DOHH2 (cell line): ENCODE measurements at regions not wholly inside any gene's neighbourhood (a gene's known extent, or its start where the extent isn't known, plus 50 kb on each side); places are given as distances from the start of the nearest gene placed in this dataset.

ENCODE experiments used
- H3F3A ChIP-seq: fragments of 200-600 bp; sonication (generic), shearing (Covaris generic); 2 replicates; pipeline ENCODE4 v1.6.0; 2016; ENCODE audit warnings: antibody characterized with exemption, mild to moderate bottlenecking; ENCODE audit not compliant: control insufficient read depth, insufficient read depth
- H3K27ac ChIP-seq: fragments of 200-600 bp; sonication (generic); 2 replicates; pipeline ENCODE4 v1.5.1; 2014; ENCODE audit warnings: low read depth, mild to moderate bottlenecking, low read length, moderate library complexity
- H3K27me3 ChIP-seq: fragments of 200-600 bp; sonication (generic); 2 replicates; pipeline ENCODE4 v1.6.1; 2014; ENCODE audit warnings: mild to moderate bottlenecking, low read length, mixed read lengths; ENCODE audit not compliant: control insufficient read depth
- H3K36me3 ChIP-seq: fragments of 200-600 bp; sonication (generic); 2 replicates; pipeline ENCODE4 v1.6.1; 2014; ENCODE audit warnings: mild to moderate bottlenecking, low read length, moderate library complexity, mixed read lengths; ENCODE audit not compliant: control insufficient read depth
- H3K4me1 ChIP-seq: fragments of 200-600 bp; sonication (generic); 2 replicates; pipeline ENCODE4 v1.6.1; 2014; ENCODE audit warnings: mild to moderate bottlenecking, low read length, mixed read lengths; ENCODE audit not compliant: control insufficient read depth
- H3K4me2 ChIP-seq: fragments of 200-600 bp; sonication (generic); 2 replicates; pipeline ENCODE4 v1.6.0; 2014; ENCODE audit warnings: mild to moderate bottlenecking, low read length, moderate library complexity
- H3K4me3 ChIP-seq: fragments of 200-600 bp; sonication (generic); 2 replicates; pipeline ENCODE4 v1.5.1; 2014; ENCODE audit warnings: mild to moderate bottlenecking, low read length, mixed read lengths
- H3K79me2 ChIP-seq: fragments of 200-600 bp; sonication (generic); 2 replicates; pipeline ENCODE4 v1.6.1; 2014; ENCODE audit warnings: mild to moderate bottlenecking, low read length, mixed read lengths; ENCODE audit not compliant: control insufficient read depth
- H3K9me2 ChIP-seq: fragments of 200-600 bp; sonication (generic); replicated peaks from 2 replicates; pipeline ENCODE4 v1.6.1; 2014; ENCODE audit warnings: mild to moderate bottlenecking, low read length, mixed read lengths; ENCODE audit not compliant: control insufficient read depth
- H3K9me3 ChIP-seq: fragments of 200-600 bp; sonication (generic); 2 replicates; pipeline ENCODE4 v1.6.1; 2014; ENCODE audit warnings: antibody characterized with exemption, low read length, mixed read lengths; ENCODE audit not compliant: control insufficient read depth, insufficient read depth
- H4K20me1 ChIP-seq: fragments of 200-600 bp; sonication (generic); 2 replicates; pipeline ENCODE4 v1.6.0; 2014; ENCODE audit warnings: low read depth, mild to moderate bottlenecking, antibody characterized with exemption, low read length, moderate library complexity; ENCODE audit not compliant: control insufficient read depth, insufficient read depth
- CTCF ChIP-seq: fragments of 200-600 bp; sonication (generic); IDR thresholded peaks from one replicate; pipeline ENCODE4 v1.5.1; 2014; ENCODE audit warnings: antibody characterized with exemption, mild to moderate bottlenecking, low read depth, low read length; ENCODE audit not compliant: poor library complexity, severe bottlenecking
- EZH2phosphoT487 ChIP-seq: fragments of 200-600 bp; sonication (generic); IDR thresholded peaks from 2 replicates; pipeline ENCODE4 v1.6.1; 2017; ENCODE audit warnings: borderline replicate concordance, mild to moderate bottlenecking, antibody characterized with exemption, low read length, moderate library complexity, mixed read lengths

- H3K27me3 ChIP-seq = peaks cover 30% of the 10 kb centered on the region
- no peaks in the 10 kb centered on the region for H3K4me1 ChIP-seq
- H3K9me3 ChIP-seq = no peaks in the 10 kb centered on the region
- no peaks in the 10 kb centered on the region for H3F3A ChIP-seq
- no peaks in the 10 kb centered on the region for H3K79me2 ChIP-seq
- H3K4me2 ChIP-seq = no peak overlapping the region
- no peak overlapping the region for H3K4me3 ChIP-seq
- no peaks in the 10 kb centered on the region for H4K20me1 ChIP-seq
- no peak overlapping the region for H3K27ac ChIP-seq
- TF ChIP-seq CTCF (no peak), EZH2phosphoT487 (no peak)
- H3K36me3 ChIP-seq = no peaks in the 10 kb centered on the region
- no peaks in the 10 kb centered on the region for H3K9me2 ChIP-seq
Measured at GRCh38 chr4:3700223-3700622, 66.0 kb upstream of the ADRA2C start.

GRCh38 chr4:3699678-3700077, 66.5 kb upstream of the ADRA2C start:
- Histone ChIP-seq H3K36me3 (no peaks in the 10 kb centered on the region), H3K79me2 (no peaks in the 10 kb centered on the region), H3K4me2 (no peak overlapping the region), H3K27me3 (peaks cover 30% of the 10 kb centered on the region), H3K9me2 (no peaks in the 10 kb centered on the region), H4K20me1 (no peaks in the 10 kb centered on the region), H3K27ac (no peak overlapping the region), H3K9me3 (no peaks in the 10 kb centered on the region), H3K4me1 (no peaks in the 10 kb centered on the region), H3F3A (no peaks in the 10 kb centered on the region), H3K4me3 (no peak overlapping the region)
- TF ChIP-seq EZH2phosphoT487 = no peak
- no peak for TF ChIP-seq CTCF

- Histone ChIP-seq H3K36me3 (no peaks in the 10 kb centered on the region), H3F3A (no peaks in the 10 kb centered on the region), H3K4me3 (no peak overlapping the region), H3K4me1 (no peaks in the 10 kb centered on the region), H4K20me1 (no peaks in the 10 kb centered on the region), H3K9me3 (no peaks in the 10 kb centered on the region), H3K79me2 (no peaks in the 10 kb centered on the region), H3K9me2 (no peaks in the 10 kb centered on the region), H3K27ac (no peak overlapping the region), H3K4me2 (no peak overlapping the region), H3K27me3 (peaks cover 32% of the 10 kb centered on the region)
- TF ChIP-seq EZH2phosphoT487 (no peak), CTCF (no peak)
Measured at GRCh38 chr4:3699261-3699660, 66.9 kb upstream of the ADRA2C start.

- Histone ChIP-seq H3K27me3 (peaks cover 27% of the 10 kb centered on the region), H3K79me2 (no peaks in the 10 kb centered on the region), H3K9me3 (no peaks in the 10 kb centered on the region), H3K36me3 (no peaks in the 10 kb centered on the region), H4K20me1 (no peaks in the 10 kb centered on the region), H3K4me1 (no peaks in the 10 kb centered on the region), H3K9me2 (no peaks in the 10 kb centered on the region), H3K4me2 (no peak overlapping the region), H3K27ac (no peak overlapping the region), H3K4me3 (no peak overlapping the region), H3F3A (no peaks in the 10 kb centered on the region)
- TF ChIP-seq EZH2phosphoT487 (no peak), CTCF (no peak)
Measured at GRCh38 chr4:3697033-3697432, 69.2 kb upstream of the ADRA2C start.
